ENCODE measurements at regions not wholly inside any gene's neighbourhood (a gene's known extent, or its start where the extent isn't known, plus 50 kb on each side); places are given as distances from the start of the nearest gene placed in this dataset.

GRCh38 chr3:22121068-22121701, 370.2 kb upstream of the ZNF385D start (continued):
- TF ChIP-seq SP1 (IDR thresholded peaks at IDR 0.05; ENCODE audit: low read depth), result no peak
- no peak for TF ChIP-seq SRF (IDR thresholded peaks at IDR 0.05; ENCODE audit: low read depth)
- TF ChIP-seq, protein P1, sequence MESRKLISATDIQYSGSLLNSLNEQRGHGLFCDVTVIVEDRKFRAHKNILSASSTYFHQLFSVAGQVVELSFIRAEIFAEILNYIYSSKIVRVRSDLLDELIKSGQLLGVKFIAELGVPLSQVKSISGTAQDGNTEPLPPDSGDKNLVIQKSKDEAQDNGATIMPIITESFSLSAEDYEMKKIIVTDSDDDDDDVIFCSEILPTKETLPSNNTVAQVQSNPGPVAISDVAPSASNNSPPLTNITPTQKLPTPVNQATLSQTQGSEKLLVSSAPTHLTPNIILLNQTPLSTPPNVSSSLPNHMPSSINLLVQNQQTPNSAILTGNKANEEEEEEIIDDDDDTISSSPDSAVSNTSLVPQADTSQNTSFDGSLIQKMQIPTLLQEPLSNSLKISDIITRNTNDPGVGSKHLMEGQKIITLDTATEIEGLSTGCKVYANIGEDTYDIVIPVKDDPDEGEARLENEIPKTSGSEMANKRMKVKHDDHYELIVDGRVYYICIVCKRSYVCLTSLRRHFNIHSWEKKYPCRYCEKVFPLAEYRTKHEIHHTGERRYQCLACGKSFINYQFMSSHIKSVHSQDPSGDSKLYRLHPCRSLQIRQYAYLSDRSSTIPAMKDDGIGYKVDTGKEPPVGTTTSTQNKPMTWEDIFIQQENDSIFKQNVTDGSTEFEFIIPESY (IDR thresholded peaks at IDR 0.05; ENCODE audit: extremely low read depth, insufficient replicate concordance, low read length), result no peak

- no peaks in the 10 kb centered on the region for H3K9me2 ChIP-seq (ENCODE audit: insufficient read depth)
- ChIA-PET POLR2A (no interaction called here), CTCF (no interaction called here), RAD21 (ENCODE audit: low non-redundant PET in 1 of 2, low total read pairs in 2 of 2, uncharacterized antibody in 2 of 2, unreplicated experiment in 2 of 2) (no interaction called here)
- ATAC-seq, result no peak
- no peaks in the 10 kb centered on the region for H3K36me3 ChIP-seq (ENCODE audit: control insufficient read depth in 1 of 2, insufficient read depth in 2 of 2, low read length in 2 of 2)
- H3K4me3 ChIP-seq (replicated peaks in 1 of 2; ENCODE audit: low read depth in 1 of 2, low read length in 2 of 2), result no peak overlapping the region
- no peak overlapping the region for H3K27ac ChIP-seq (ENCODE audit: low read depth, low read length)
- H2AFZ ChIP-seq (ENCODE audit: low read depth, low read length, poor library complexity, severe bottlenecking), result no peak overlapping the region
- H3K4me1 ChIP-seq (ENCODE audit: control insufficient read depth in 1 of 2, insufficient read depth in 2 of 2, low read length in 2 of 2), result no peaks in the 10 kb centered on the region
- intact Hi-C loops (cut with micrococcal nuclease), result no loop called here
- no peak overlapping the region for H3K9ac ChIP-seq (ENCODE audit: low read length)
- H4K20me1 ChIP-seq (ENCODE audit: insufficient read depth), result no peaks in the 10 kb centered on the region
- H3K9me3 ChIP-seq (ENCODE audit: control insufficient read depth in 1 of 2, insufficient read depth in 1 of 2, low read depth in 1 of 2, low read length in 2 of 2), result no peaks in the 10 kb centered on the region; a peak in 1 of 4 replicates
- no peak for DNase-seq (ENCODE audit: low read depth, low spot score)
- BruUV-seq (replicated peaks), result no TSS peak
- no peaks in the 10 kb centered on the region for H3K27me3 ChIP-seq (ENCODE audit: insufficient read depth, low read length)
- no peaks in the 10 kb centered on the region for H3K79me2 ChIP-seq (ENCODE audit: insufficient read depth, low read length)
- H3K4me2 ChIP-seq (ENCODE audit: low read length), result no peak overlapping the region
- TF ChIP-seq TCF7L2 (IDR thresholded peaks at IDR 0.05; ENCODE audit: borderline replicate concordance, extremely low read depth, insufficient read depth, insufficient read length) (no peak), SRF (IDR thresholded peaks at IDR 0.05; ENCODE audit: low read depth) (no peak), POLR2AphosphoS5 (IDR thresholded peaks at IDR 0.05; ENCODE audit: low read depth, low read length) (no peak), JUND (IDR thresholded peaks at IDR 0.05) (no peak), YY1 (IDR thresholded peaks at IDR 0.05; ENCODE audit: extremely low read depth, insufficient replicate concordance, low read depth, low read length) (no peak), EZH2 (IDR thresholded peaks at IDR 0.05) (no peak), EZH2phosphoT487 (IDR thresholded peaks at IDR 0.05; ENCODE audit: borderline replicate concordance) (no peak), FOSL1 (IDR thresholded peaks at IDR 0.05; ENCODE audit: low read depth) (no peak), ZNF274 (IDR thresholded peaks at IDR 0.05; ENCODE audit: low read depth, low read length) (no peak), EGR1 (IDR thresholded peaks at IDR 0.05; ENCODE audit: low read depth) (no peak), REST (IDR thresholded peaks at IDR 0.05; ENCODE audit: low read depth) (no peak), SIN3A (IDR thresholded peaks at IDR 0.05; ENCODE audit: low read depth) (no peak), ELF1 (IDR thresholded peaks at IDR 0.05; ENCODE audit: borderline replicate concordance, low read depth) (no peak), ZFX (IDR thresholded peaks at IDR 0.05) (no peak), POLR2A (IDR thresholded peaks at IDR 0.05; ENCODE audit: borderline replicate concordance, extremely low read depth, insufficient read depth, insufficient read length) (no peak), RAD21 (IDR thresholded peaks at IDR 0.05; ENCODE audit: low read depth) (no peak), CEBPB (IDR thresholded peaks at IDR 0.05; ENCODE audit: low read depth) (no peak)
- TF ChIP-seq, protein P2, sequence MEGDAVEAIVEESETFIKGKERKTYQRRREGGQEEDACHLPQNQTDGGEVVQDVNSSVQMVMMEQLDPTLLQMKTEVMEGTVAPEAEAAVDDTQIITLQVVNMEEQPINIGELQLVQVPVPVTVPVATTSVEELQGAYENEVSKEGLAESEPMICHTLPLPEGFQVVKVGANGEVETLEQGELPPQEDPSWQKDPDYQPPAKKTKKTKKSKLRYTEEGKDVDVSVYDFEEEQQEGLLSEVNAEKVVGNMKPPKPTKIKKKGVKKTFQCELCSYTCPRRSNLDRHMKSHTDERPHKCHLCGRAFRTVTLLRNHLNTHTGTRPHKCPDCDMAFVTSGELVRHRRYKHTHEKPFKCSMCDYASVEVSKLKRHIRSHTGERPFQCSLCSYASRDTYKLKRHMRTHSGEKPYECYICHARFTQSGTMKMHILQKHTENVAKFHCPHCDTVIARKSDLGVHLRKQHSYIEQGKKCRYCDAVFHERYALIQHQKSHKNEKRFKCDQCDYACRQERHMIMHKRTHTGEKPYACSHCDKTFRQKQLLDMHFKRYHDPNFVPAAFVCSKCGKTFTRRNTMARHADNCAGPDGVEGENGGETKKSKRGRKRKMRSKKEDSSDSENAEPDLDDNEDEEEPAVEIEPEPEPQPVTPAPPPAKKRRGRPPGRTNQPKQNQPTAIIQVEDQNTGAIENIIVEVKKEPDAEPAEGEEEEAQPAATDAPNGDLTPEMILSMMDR (IDR thresholded peaks at IDR 0.05 in 2 of 3, conservative IDR thresholded peaks at IDR 0.05 in 1 of 3; ENCODE audit: borderline replicate concordance in 1 of 3, insufficient read depth in 1 of 3, low read depth in 2 of 3, low read length in 2 of 3), result no peak
Measured at GRCh38 chr3:22122567-22122966, 371.6 kb upstream of the ZNF385D start.
